GM23338 (cell line): ENCODE measurements at regions not wholly inside any gene's neighbourhood (a gene's known extent, or its start where the extent isn't known, plus 50 kb on each side); places are given as distances from the start of the nearest gene placed in this dataset.

Source experiments
- ATAC-seq: fragments of 200-7000 bp; cut with Tn5 transposase; 3 replicates; pipeline ENCODE4 v1.9.1; 2020
- DNase-seq: peaks from one replicate; pipeline ENCODE4 v3.0.0-alpha.2; 2015; ENCODE audit warnings: low spot score
- H2AFZ ChIP-seq: fragments of 200-600 bp; sonication (generic); 2 replicates; pipeline ENCODE4 v1.8.0; 2016; ENCODE audit warnings: antibody characterized with exemption, mild to moderate bottlenecking, moderate library complexity
- H3F3A ChIP-seq: fragments of 200-600 bp; sonication (generic); replicated peaks from 2 replicates; pipeline ENCODE4 v1.8.0; 2017; ENCODE audit warnings: antibody characterized with exemption, mixed run types, low read depth
- H3K27ac ChIP-seq: fragments of 200-600 bp; sonication (generic); 2 replicates; pipeline ENCODE4 v1.6.1; 2016; ENCODE audit warnings: low read depth
- H3K27me3 ChIP-seq: fragments of 200-600 bp; sonication (generic); 2 replicates; pipeline ENCODE4 v1.8.0; 2016; ENCODE audit warnings: mild to moderate bottlenecking, mixed run types, moderate library complexity; ENCODE audit not compliant: insufficient read depth
- H3K36me3 ChIP-seq: fragments of 200-600 bp; sonication (generic); 2 replicates; pipeline ENCODE4 v1.8.0; 2016; ENCODE audit warnings: mild to moderate bottlenecking; ENCODE audit not compliant: insufficient read depth
- H3K4me1 ChIP-seq: fragments of 200-600 bp; sonication (generic); 2 replicates; pipeline ENCODE4 v1.8.0; 2016; ENCODE audit warnings: mild to moderate bottlenecking, moderate library complexity; ENCODE audit not compliant: insufficient read depth
- H3K4me2 ChIP-seq: fragments of 200-600 bp; sonication (generic); 2 replicates; pipeline ENCODE4 v1.7.1; 2017; ENCODE audit warnings: mixed run types
- H3K4me3 ChIP-seq: fragments of 200-600 bp; sonication (generic); 2 replicates; pipeline ENCODE4 v1.6.1; 2016; ENCODE audit warnings: mixed run types
- H3K79me2 ChIP-seq: fragments of 200-600 bp; sonication (generic); replicated peaks from 2 replicates; pipeline ENCODE4 v1.8.0; 2017; ENCODE audit warnings: mild to moderate bottlenecking; ENCODE audit not compliant: insufficient read depth
- H3K9me2 ChIP-seq: fragments of 200-600 bp; sonication (generic); 2 replicates; pipeline ENCODE4 v1.8.0; 2017; ENCODE audit not compliant: insufficient read depth
- H4K20me1 ChIP-seq: fragments of 200-600 bp; sonication (generic); replicated peaks from 2 replicates; pipeline ENCODE4 v1.8.0; 2017; ENCODE audit warnings: mild to moderate bottlenecking; ENCODE audit not compliant: insufficient read depth
- H3K27ac Mint-ChIP-seq: 2 replicates; pipeline ENCODE4 v1.8.0; 2020; ENCODE audit warnings: inconsistent platforms, mild to moderate bottlenecking, moderate library complexity, mixed read lengths
- H3K27me3 Mint-ChIP-seq: 3 replicates; pipeline ENCODE4 v1.8.0; 2022; ENCODE audit warnings: low read depth, mild to moderate bottlenecking, moderate library complexity, mixed read lengths, inconsistent platforms; ENCODE audit not compliant: insufficient read depth, poor library complexity
- H3K36me3 Mint-ChIP-seq: 3 replicates; pipeline ENCODE4 v1.8.0; 2021; ENCODE audit warnings: low read depth, mild to moderate bottlenecking, inconsistent platforms, moderate library complexity, mixed read lengths
- H3K4me1 Mint-ChIP-seq: 3 replicates; pipeline ENCODE4 v1.8.0; 2020; ENCODE audit warnings: mild to moderate bottlenecking, inconsistent platforms, mixed read lengths
- H3K4me3 Mint-ChIP-seq: 3 replicates; pipeline ENCODE4 v1.8.0; 2021; ENCODE audit warnings: moderate library complexity, mild to moderate bottlenecking, inconsistent platforms, mixed read lengths
- H3K9me3 Mint-ChIP-seq: 3 replicates; pipeline ENCODE4 v1.8.0; 2020; ENCODE audit warnings: moderate library complexity, mild to moderate bottlenecking, inconsistent platforms, mixed read lengths
- JUNB ChIP-seq: IDR thresholded peaks from one replicate; pipeline ENCODE4 v1.6.1; 2016; ENCODE audit warnings: antibody characterized with exemption; ENCODE audit not compliant: unreplicated experiment
- POLR2AphosphoS5 ChIP-seq: IDR thresholded peaks from 2 replicates; pipeline ENCODE4 v1.6.1; 2016; ENCODE audit warnings: antibody characterized with exemption, low read depth
- ZNF331 ChIP-seq: fragments of 250-450 bp; sonication (Bioruptor Pico); IDR thresholded peaks from 2 replicates; pipeline ENCODE4 v1.5.0; 2020; ENCODE audit warnings: low read depth, mild to moderate bottlenecking, moderate library complexity
- TF ChIP-seq, protein P1 (sequence below): fragments of 250-450 bp; sonication (Bioruptor Pico); IDR thresholded peaks from 2 replicates; pipeline ENCODE4 v1.5.0; 2020; ENCODE audit warnings: mild to moderate bottlenecking, moderate library complexity
- TF ChIP-seq, protein P2 (sequence below), 2 experiments: fragments of 200-600 bp in 1 of 2; sonication (generic) in 1 of 2; conservative IDR thresholded peaks; 2 replicates each; pipeline versions ENCODE4 v1.5.1 to v1.6.1; 2016 to 2017; ENCODE audit warnings: antibody characterized with exemption in 2 of 2, low read depth in 2 of 2, mild to moderate bottlenecking in 2 of 2, moderate library complexity in 1 of 2

DNA sequence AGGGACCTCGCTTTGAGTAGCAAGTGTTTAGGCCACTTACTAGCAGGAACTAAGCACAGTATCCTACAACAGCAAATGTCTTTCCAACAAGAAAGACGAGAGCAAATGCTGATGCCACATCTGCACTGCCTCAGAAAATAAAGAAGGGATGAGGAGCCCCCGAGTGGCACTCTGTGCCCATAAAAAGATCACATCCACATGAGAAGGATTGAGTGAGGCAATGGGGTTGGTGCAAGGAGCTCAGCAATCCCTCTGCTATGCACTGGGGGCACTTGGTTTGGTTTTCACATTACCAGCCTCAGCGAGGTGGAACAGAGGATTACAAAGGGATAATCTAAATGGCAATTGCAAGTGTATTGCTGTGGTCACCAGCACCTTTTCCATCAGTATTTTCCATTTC, 252.8 kb upstream of the SLC7A11 start:
- Histone ChIP-seq H2AFZ (no peak overlapping the region), H3F3A (no peaks in the 10 kb centered on the region), H3K27ac (no peak overlapping the region), H3K9me2 (no peaks in the 10 kb centered on the region), H3K36me3 (no peaks in the 10 kb centered on the region), H4K20me1 (no peaks in the 10 kb centered on the region), H3K27me3 (no peaks in the 10 kb centered on the region), H3K4me1 (no peaks in the 10 kb centered on the region), H3K4me3 (no peak overlapping the region), H3K4me2 (no peak overlapping the region), H3K79me2 (no peaks in the 10 kb centered on the region)
- Mint-ChIP-seq H3K9me3 (peaks cover 14% of the 10 kb centered on the region; the same call in 2 of the 3 replicates), H3K36me3 (no peaks in the 10 kb centered on the region; the same call in 2 of the 3 replicates), H3K27me3 (peaks cover 3% of the 10 kb centered on the region), H3K27ac (no peak overlapping the region), H3K4me3 (no peak overlapping the region), H3K4me1 (peaks cover 7% of the 10 kb centered on the region; the same call in 1 of the 3 replicates)
- ATAC-seq (peak; percentile 100), DNase-seq (peak; percentile 80)
- no peak for TF ChIP-seq JUNB
- no peak for TF ChIP-seq POLR2AphosphoS5
- TF ChIP-seq, protein P1, sequence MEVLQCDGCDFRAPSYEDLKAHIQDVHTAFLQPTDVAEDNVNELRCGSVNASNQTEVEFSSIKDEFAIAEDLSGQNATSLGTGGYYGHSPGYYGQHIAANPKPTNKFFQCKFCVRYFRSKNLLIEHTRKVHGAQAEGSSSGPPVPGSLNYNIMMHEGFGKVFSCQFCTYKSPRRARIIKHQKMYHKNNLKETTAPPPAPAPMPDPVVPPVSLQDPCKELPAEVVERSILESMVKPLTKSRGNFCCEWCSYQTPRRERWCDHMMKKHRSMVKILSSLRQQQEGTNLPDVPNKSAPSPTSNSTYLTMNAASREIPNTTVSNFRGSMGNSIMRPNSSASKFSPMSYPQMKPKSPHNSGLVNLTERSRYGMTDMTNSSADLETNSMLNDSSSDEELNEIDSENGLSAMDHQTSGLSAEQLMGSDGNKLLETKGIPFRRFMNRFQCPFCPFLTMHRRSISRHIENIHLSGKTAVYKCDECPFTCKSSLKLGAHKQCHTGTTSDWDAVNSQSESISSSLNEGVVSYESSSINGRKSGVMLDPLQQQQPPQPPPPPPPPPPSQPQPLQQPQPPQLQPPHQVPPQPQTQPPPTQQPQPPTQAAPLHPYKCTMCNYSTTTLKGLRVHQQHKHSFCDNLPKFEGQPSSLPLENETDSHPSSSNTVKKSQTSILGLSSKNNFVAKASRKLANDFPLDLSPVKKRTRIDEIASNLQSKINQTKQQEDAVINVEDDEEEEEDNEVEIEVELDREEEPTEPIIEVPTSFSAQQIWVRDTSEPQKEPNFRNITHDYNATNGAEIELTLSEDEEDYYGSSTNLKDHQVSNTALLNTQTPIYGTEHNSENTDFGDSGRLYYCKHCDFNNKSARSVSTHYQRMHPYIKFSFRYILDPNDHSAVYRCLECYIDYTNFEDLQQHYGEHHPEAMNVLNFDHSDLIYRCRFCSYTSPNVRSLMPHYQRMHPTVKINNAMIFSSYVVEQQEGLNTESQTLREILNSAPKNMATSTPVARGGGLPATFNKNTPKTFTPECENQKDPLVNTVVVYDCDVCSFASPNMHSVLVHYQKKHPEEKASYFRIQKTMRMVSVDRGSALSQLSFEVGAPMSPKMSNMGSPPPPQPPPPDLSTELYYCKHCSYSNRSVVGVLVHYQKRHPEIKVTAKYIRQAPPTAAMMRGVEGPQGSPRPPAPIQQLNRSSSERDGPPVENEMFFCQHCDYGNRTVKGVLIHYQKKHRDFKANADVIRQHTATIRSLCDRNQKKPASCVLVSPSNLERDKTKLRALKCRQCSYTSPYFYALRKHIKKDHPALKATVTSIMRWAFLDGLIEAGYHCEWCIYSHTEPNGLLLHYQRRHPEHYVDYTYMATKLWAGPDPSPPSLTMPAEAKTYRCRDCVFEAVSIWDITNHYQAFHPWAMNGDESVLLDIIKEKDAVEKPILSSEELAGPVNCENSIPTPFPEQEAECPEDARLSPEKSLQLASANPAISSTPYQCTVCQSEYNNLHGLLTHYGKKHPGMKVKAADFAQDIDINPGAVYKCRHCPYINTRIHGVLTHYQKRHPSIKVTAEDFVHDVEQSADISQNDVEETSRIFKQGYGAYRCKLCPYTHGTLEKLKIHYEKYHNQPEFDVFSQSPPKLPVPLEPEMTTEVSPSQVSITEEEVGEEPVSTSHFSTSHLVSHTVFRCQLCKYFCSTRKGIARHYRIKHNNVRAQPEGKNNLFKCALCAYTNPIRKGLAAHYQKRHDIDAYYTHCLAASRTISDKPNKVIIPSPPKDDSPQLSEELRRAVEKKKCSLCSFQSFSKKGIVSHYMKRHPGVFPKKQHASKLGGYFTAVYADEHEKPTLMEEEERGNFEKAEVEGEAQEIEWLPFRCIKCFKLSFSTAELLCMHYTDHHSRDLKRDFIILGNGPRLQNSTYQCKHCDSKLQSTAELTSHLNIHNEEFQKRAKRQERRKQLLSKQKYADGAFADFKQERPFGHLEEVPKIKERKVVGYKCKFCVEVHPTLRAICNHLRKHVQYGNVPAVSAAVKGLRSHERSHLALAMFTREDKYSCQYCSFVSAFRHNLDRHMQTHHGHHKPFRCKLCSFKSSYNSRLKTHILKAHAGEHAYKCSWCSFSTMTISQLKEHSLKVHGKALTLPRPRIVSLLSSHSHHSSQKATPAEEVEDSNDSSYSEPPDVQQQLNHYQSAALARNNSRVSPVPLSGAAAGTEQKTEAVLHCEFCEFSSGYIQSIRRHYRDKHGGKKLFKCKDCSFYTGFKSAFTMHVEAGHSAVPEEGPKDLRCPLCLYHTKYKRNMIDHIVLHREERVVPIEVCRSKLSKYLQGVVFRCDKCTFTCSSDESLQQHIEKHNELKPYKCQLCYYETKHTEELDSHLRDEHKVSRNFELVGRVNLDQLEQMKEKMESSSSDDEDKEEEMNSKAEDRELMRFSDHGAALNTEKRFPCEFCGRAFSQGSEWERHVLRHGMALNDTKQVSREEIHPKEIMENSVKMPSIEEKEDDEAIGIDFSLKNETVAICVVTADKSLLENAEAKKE (CRISPR knock-in tag), result no peak
- TF ChIP-seq, protein P2, sequence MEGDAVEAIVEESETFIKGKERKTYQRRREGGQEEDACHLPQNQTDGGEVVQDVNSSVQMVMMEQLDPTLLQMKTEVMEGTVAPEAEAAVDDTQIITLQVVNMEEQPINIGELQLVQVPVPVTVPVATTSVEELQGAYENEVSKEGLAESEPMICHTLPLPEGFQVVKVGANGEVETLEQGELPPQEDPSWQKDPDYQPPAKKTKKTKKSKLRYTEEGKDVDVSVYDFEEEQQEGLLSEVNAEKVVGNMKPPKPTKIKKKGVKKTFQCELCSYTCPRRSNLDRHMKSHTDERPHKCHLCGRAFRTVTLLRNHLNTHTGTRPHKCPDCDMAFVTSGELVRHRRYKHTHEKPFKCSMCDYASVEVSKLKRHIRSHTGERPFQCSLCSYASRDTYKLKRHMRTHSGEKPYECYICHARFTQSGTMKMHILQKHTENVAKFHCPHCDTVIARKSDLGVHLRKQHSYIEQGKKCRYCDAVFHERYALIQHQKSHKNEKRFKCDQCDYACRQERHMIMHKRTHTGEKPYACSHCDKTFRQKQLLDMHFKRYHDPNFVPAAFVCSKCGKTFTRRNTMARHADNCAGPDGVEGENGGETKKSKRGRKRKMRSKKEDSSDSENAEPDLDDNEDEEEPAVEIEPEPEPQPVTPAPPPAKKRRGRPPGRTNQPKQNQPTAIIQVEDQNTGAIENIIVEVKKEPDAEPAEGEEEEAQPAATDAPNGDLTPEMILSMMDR (conservative IDR thresholded peaks at IDR 0.05; ENCODE audit: low read depth in 2 of 2), result peak; percentile 64 to 75

DNA sequence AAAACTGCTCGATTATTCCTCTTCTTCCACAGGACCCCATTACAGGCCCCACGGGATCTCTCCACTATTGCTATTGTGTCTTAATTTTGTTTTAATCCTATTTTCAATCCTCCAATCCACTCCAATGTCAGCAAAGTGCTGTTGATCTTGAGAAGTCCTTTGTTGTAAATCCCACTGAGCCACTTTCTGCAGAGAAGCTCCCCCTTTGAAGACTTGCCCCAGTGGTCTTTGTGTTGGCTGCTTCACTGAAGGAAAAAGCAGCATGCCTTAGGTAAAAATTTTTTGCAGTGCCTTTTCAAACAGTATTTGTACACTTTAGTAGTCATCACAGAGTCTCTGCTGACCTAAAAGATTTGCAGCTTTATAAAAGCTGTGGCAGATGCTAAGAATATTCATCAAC, 252.0 kb upstream of the SLC7A11 start:
- TF ChIP-seq JUNB (no peak), ZNF331 (CRISPR knock-in tag) (no peak)
- no peak overlapping the region for H3K4me3 Mint-ChIP-seq
- no peak overlapping the region for H3K27ac Mint-ChIP-seq
- no peaks in the 10 kb centered on the region for H3K79me2 ChIP-seq
- H3F3A ChIP-seq, result no peaks in the 10 kb centered on the region
- H3K27me3 Mint-ChIP-seq, result peaks cover under 1% of the 10 kb centered on the region
- DNase-seq (peak; percentile 9), ATAC-seq (no peak)
- no peaks in the 10 kb centered on the region for H4K20me1 ChIP-seq
- H3K36me3 Mint-ChIP-seq, result no peaks in the 10 kb centered on the region; the same call in 2 of the 3 replicates
- no peak overlapping the region for H3K27ac ChIP-seq
- peaks cover 7% of the 10 kb centered on the region; the same call in 1 of the 3 replicates for H3K4me1 Mint-ChIP-seq
- no peaks in the 10 kb centered on the region for H3K9me2 ChIP-seq
- H3K4me1 ChIP-seq, result no peaks in the 10 kb centered on the region
- H3K9me3 Mint-ChIP-seq, result peaks cover 7% of the 10 kb centered on the region; the same call in 2 of the 3 replicates
- H3K4me3 ChIP-seq, result no peak overlapping the region
- no peak overlapping the region for H2AFZ ChIP-seq
- H3K27me3 ChIP-seq, result no peaks in the 10 kb centered on the region
- no peaks in the 10 kb centered on the region for H3K36me3 ChIP-seq
- no peak overlapping the region for H3K4me2 ChIP-seq
